Erythroblast (primary cell): ENCODE measurements at regions not wholly inside any gene's neighbourhood (a gene's known extent, or its start where the extent isn't known, plus 50 kb on each side); places are given as distances from the start of the nearest gene placed in this dataset.

Experiments used
- DNase-seq, 2 experiments: peaks; one replicate each; lab custom pipeline; 2025; lab: John Stamatoyannopoulos, UW
- GATA1 ChIP-seq: IDR thresholded peaks from 2 replicates; pipeline ENCODE4 v1.6.1; 2011; ENCODE audit warnings: low read depth, mild to moderate bottlenecking, control low read depth, low read length, moderate library complexity
- POLR2A ChIP-seq: IDR thresholded peaks from 2 replicates; pipeline ENCODE4 v1.6.1; 2011; ENCODE audit warnings: mild to moderate bottlenecking, low read length

DNA sequence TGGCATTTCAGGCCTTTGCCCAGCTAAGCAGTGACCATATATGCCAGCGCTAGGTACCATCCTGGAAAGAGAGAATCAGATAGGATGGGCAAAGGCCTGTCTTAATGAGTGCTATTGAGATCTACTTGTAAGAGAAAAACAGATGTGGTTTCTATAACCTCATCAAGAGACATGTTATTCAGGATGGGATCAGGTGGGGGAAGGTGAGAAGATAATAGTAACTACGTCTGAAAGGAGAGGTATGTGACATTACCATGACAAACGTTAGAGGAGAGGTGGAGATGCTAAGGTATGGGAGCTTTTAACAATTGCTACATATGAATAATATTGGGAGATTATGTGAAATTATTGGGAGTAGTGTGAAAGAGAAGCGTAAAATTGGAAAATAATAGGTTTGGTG lies 204.2 kb upstream of the PLXNA2 start:
- DNase-seq = no peak
- no peak for TF ChIP-seq POLR2A
- no peak for TF ChIP-seq GATA1

DNA sequence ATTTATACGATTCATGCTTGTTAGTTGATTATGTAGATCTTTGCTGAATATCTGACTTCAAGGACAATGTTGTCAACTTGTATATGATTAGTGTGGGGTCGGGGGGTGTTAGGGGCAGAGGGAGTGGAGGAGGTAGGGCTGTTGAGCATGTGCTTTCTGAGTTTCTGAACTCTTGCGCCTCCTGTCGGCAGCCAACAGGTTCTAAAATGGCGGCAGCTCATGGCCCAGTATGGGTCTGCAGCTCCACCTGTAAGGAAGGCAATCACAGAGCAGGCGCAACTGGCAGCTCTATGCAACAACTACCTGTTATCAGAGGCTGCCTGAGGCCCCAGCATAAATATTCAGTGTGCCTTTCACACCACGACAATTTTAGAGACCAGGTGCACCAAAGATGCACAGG lies 205.8 kb upstream of the PLXNA2 start:
- TF ChIP-seq GATA1 = no peak
- TF ChIP-seq POLR2A = no peak
- no peak for DNase-seq

- TF ChIP-seq GATA1 (no peak), POLR2A (no peak)
- no peak for DNase-seq
Measured at GRCh38 chr1:208450958-208451357, 206.8 kb upstream of the PLXNA2 start.

- no peak for DNase-seq
- TF ChIP-seq GATA1 (no peak), POLR2A (no peak)
Measured at GRCh38 chr1:208455821-208456220, 211.6 kb upstream of the PLXNA2 start.

DNA sequence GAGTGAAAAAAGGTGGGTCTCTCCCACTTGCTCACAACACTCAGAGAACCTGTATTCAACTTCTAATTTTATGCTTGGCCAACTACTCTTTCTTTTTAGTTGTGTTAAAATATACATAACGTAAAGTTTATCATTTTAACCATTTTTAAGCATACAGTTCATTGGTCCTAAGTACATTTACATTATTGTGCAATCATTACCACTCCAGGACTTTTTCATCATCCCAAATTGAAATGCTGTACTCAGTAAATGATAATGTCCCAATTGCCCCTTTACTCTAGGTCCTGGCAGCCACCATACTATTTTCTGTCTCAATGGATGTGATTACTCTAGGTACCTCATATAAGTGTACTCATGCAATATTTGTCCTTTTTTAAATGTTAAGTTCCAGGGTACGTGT lies 212.3 kb upstream of the PLXNA2 start:
- no peak for DNase-seq

GRCh38 chr1:208460823-208461222 lies 216.6 kb upstream of the PLXNA2 start:
- TF ChIP-seq GATA1 (no peak), POLR2A (no peak)

More for the DNA sequence above, 212.3 kb upstream of the PLXNA2 start:
- TF ChIP-seq POLR2A (no peak), GATA1 (no peak)

DNA sequence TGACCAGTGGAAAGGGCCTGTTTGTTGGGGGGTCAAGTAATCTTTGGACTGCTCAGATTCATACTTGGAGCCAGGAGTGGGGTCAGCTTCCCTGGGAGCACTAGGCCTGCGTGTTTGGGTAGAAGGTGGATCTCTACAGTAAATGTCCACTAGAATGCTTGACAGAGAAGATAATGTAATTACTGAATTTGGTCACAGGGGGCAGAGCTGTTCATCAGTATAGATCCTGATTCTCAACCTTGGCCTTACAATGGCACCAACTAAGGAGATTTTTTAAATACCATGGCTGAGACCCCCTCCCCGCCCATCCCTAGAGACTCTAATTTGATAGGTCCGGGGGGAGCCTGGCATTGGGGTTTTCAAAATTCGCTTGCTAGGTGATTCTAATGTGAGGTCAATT lies 217.5 kb upstream of the PLXNA2 start:
- peak in 1 of 2 experiments; percentile 12 for DNase-seq
- TF ChIP-seq GATA1 (no peak), POLR2A (no peak)

More at GRCh38 chr1:208460823-208461222, 216.6 kb upstream of the PLXNA2 start:
- no peak for DNase-seq

GRCh38 chr1:208462761-208463160 lies 218.6 kb upstream of the PLXNA2 start:
- no peak for TF ChIP-seq GATA1
- TF ChIP-seq POLR2A = no peak
- no peak for DNase-seq

- DNase-seq = no peak
- TF ChIP-seq POLR2A (no peak), GATA1 (no peak)
Measured at GRCh38 chr1:208465266-208465665, 221.1 kb upstream of the PLXNA2 start.

GRCh38 chr1:208465786-208466590 lies 221.8 kb upstream of the PLXNA2 start:
- TF ChIP-seq POLR2A (no peak), GATA1 (no peak)
- no peak for DNase-seq

DNA sequence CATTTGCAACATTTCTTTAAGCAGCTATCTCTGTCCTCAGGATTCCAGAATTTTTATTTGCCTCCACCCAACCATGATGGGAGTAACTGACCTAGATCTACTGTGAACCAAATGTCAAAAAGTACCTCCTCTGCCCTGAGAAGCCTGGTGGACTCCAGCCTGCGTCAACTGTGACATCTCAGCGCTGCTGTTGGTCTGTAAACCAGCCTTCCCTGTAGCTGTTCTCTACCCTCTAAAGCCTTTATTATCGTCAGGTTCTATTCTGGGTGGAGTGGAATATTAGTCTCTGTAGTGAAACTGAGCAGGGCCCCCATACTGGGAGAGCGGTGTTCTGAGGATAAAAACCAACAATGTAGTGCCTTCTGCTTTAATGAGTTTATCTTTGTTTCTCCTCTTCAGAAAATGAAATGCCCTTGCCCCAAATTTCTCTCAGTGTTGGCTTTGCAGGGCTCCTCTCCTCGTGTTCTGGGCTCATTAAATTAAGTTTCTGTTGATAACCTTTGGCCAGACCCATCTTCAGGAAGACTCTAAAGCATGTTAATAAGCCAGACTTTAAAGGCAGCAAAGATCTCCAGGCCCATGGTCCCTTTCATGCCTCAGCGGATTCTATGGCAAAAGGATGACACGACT lies 223.1 kb upstream of the PLXNA2 start:
- DNase-seq = no peak
- TF ChIP-seq GATA1 = no peak
- no peak for TF ChIP-seq POLR2A

GRCh38 chr1:208475449-208475848 lies 231.3 kb upstream of the PLXNA2 start:
- DNase-seq = no peak

DNA sequence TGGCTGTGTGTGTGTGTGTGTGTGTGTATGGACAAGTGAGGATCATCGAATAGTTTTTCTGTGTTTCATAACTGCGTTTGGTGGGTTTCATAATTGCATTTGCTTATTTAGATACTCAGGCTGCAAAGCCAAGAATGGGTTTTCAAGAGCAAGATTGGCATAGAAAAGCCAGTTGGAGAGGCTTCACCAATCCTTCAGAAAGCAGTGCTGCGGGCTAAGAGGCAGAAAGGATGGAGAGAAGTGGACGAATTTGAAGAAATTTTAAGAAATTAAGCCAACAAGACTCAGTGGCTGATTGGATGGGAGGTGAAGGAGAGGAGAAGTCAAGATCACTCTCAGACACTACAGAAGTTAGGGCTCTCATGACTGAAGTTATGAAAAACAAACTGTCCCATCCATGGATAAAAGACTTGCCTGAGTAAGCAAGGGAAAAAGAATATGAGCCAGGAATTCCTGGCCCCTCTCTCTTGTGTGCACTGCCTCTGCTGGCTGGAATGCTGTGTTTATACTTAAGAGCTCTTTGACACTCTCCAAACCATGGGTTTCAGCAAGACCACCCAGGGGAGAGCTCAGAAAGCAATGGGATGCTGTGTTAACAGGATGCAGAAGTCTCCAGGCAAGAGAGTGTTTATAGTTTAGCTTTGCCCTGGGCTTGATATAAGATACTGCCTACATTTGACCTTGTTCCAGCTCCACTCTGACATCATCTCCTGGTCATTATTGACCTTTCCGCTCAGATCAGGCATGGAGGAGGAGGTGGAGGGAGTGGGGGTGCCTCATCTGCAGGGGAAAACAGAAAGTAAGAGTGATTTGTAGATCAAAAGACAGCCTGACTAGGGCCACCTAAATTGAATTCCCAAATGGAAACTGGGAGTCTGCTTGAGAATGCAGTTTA lies 232.0 kb upstream of the PLXNA2 start:
- no peak for TF ChIP-seq GATA1
- TF ChIP-seq POLR2A = no peak
- DNase-seq = no peak

More at GRCh38 chr1:208475449-208475848, 231.3 kb upstream of the PLXNA2 start:
- TF ChIP-seq POLR2A = no peak
- no peak for TF ChIP-seq GATA1
